A549 (cell line): ENCODE measurements at regions not wholly inside any gene's neighbourhood (a gene's known extent, or its start where the extent isn't known, plus 50 kb on each side); places are given as distances from the start of the nearest gene placed in this dataset.

Experiments
- EP300 ChIP-seq, 2 experiments: fragments of >200 bp; sonication (Bioruptor Twin); formaldehyde crosslinking; IDR thresholded peaks; 2 replicates in 1 of 2; 3 replicates in 1 of 2; pipeline ENCODE4 v1.6.1; 2016 to 2017
- JUNB ChIP-seq: fragments of >200 bp; sonication (Bioruptor Twin); formaldehyde crosslinking; IDR thresholded peaks from 2 replicates; pipeline ENCODE4 v1.6.1; 2016
- KDM1A ChIP-seq: fragments of 200-600 bp; sonication (generic); IDR thresholded peaks from 2 replicates; pipeline ENCODE4 v1.6.1; 2016; ENCODE audit warnings: low read depth, mild to moderate bottlenecking
- POLR2A ChIP-seq: IDR thresholded peaks from 2 replicates; pipeline ENCODE4 v1.6.1; 2012; ENCODE audit warnings: mild to moderate bottlenecking, low read length
- RAD21 ChIP-seq, 2 experiments: fragments of >200 bp in 1 of 2; sonication (Bioruptor Twin) in 1 of 2; formaldehyde crosslinking in 1 of 2; IDR thresholded peaks in 1 of 2; conservative IDR thresholded peaks in 1 of 2; 2 replicates in 1 of 2; 3 replicates in 1 of 2; pipeline ENCODE4 v1.6.1; 2012 to 2018; ENCODE audit warnings: inconsistent platforms in 1 of 2
- ZSCAN20 ChIP-seq: fragments of 250-450 bp; sonication (Bioruptor Pico); IDR thresholded peaks from 2 replicates; pipeline ENCODE4 v1.8.0; 2022; ENCODE audit warnings: mild to moderate bottlenecking, moderate library complexity
- TF ChIP-seq, protein P1 (sequence below): fragments of >200 bp; sonication (Bioruptor Twin); formaldehyde crosslinking; IDR thresholded peaks from 3 replicates; pipeline ENCODE4 v1.5.1; 2016
- TF ChIP-seq, protein P2 (sequence below): fragments of 200-600 bp; sonication (generic); IDR thresholded peaks from 2 replicates; pipeline ENCODE4 v1.6.1; 2016; ENCODE audit warnings: antibody characterized with exemption, mild to moderate bottlenecking, moderate library complexity
- TF ChIP-seq, protein P3 (sequence below): fragments of 450-650 bp; IDR thresholded peaks from 2 replicates; pipeline ENCODE4 v1.6.1; 2014; ENCODE audit warnings: antibody characterized with exemption

DNA sequence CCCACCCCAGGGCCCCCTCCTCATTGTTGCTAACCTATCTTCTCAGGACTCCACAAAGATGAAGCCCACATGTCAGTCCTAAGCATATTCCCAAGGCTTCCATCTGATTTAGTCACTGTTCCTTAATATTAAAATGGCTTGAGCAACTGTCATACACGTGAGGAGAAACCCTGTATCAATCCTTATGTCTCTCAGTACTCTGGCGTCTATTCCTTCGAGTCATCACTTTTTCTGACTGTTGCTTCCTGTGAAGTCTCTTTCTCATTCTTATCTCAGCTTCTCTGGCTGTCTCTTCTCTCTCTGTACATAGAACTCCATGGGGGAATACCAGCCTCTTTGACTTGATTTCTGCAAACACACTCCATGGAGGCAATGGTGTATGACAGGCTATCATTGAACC lies 98.4 kb downstream of the C4BPA start:
- TF ChIP-seq KDM1A (no peak), ZSCAN20 (CRISPR knock-in tag) (no peak), RAD21 (conservative IDR thresholded peaks at IDR 0.05 in 1 of 2, IDR thresholded peaks at IDR 0.05 in 1 of 2) (no peak), POLR2A (no peak), EP300 (IDR thresholded peaks at IDR 0.05) (no peak), JUNB (no peak)
- TF ChIP-seq, protein P1, sequence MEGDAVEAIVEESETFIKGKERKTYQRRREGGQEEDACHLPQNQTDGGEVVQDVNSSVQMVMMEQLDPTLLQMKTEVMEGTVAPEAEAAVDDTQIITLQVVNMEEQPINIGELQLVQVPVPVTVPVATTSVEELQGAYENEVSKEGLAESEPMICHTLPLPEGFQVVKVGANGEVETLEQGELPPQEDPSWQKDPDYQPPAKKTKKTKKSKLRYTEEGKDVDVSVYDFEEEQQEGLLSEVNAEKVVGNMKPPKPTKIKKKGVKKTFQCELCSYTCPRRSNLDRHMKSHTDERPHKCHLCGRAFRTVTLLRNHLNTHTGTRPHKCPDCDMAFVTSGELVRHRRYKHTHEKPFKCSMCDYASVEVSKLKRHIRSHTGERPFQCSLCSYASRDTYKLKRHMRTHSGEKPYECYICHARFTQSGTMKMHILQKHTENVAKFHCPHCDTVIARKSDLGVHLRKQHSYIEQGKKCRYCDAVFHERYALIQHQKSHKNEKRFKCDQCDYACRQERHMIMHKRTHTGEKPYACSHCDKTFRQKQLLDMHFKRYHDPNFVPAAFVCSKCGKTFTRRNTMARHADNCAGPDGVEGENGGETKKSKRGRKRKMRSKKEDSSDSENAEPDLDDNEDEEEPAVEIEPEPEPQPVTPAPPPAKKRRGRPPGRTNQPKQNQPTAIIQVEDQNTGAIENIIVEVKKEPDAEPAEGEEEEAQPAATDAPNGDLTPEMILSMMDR, result no peak
- TF ChIP-seq, protein P2, sequence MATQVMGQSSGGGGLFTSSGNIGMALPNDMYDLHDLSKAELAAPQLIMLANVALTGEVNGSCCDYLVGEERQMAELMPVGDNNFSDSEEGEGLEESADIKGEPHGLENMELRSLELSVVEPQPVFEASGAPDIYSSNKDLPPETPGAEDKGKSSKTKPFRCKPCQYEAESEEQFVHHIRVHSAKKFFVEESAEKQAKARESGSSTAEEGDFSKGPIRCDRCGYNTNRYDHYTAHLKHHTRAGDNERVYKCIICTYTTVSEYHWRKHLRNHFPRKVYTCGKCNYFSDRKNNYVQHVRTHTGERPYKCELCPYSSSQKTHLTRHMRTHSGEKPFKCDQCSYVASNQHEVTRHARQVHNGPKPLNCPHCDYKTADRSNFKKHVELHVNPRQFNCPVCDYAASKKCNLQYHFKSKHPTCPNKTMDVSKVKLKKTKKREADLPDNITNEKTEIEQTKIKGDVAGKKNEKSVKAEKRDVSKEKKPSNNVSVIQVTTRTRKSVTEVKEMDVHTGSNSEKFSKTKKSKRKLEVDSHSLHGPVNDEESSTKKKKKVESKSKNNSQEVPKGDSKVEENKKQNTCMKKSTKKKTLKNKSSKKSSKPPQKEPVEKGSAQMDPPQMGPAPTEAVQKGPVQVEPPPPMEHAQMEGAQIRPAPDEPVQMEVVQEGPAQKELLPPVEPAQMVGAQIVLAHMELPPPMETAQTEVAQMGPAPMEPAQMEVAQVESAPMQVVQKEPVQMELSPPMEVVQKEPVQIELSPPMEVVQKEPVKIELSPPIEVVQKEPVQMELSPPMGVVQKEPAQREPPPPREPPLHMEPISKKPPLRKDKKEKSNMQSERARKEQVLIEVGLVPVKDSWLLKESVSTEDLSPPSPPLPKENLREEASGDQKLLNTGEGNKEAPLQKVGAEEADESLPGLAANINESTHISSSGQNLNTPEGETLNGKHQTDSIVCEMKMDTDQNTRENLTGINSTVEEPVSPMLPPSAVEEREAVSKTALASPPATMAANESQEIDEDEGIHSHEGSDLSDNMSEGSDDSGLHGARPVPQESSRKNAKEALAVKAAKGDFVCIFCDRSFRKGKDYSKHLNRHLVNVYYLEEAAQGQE, result no peak
- TF ChIP-seq, protein P3, sequence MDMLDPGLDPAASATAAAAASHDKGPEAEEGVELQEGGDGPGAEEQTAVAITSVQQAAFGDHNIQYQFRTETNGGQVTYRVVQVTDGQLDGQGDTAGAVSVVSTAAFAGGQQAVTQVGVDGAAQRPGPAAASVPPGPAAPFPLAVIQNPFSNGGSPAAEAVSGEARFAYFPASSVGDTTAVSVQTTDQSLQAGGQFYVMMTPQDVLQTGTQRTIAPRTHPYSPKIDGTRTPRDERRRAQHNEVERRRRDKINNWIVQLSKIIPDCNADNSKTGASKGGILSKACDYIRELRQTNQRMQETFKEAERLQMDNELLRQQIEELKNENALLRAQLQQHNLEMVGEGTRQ, result no peak
